Middle frontal gyrus (tissue), 1 donor: ENCODE measurements at regions not wholly inside any gene's neighbourhood (a gene's known extent, or its start where the extent isn't known, plus 50 kb on each side); places are given as distances from the start of the nearest gene placed in this dataset.

ENCODE experiments used
- DNase-seq: peaks from one replicate; pipeline ENCODE4 v3.0.0-alpha.2; 2015; ENCODE audit warnings: low spot score; ENCODE audit errors: extremely low spot score

DNA sequence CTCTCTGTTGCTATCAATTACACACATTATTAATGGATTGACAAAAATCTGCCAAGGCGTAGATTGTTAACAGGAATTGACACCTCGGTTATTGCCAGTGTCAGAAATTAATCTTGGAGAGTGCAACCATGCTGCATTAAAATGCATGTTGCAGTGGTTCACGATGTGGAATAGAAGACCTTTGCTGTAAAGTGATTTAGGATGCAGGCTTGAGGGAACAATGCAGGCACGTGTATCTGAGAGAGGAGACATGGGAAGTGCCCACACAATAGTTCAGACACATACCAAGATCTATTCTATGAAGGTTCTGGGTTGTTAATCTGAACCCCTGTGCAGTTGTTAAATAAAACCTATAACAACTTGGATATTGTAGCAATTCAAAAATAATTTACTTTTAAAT lies 1032.8 kb upstream of the CDH8 start:
- no peak for DNase-seq

DNA sequence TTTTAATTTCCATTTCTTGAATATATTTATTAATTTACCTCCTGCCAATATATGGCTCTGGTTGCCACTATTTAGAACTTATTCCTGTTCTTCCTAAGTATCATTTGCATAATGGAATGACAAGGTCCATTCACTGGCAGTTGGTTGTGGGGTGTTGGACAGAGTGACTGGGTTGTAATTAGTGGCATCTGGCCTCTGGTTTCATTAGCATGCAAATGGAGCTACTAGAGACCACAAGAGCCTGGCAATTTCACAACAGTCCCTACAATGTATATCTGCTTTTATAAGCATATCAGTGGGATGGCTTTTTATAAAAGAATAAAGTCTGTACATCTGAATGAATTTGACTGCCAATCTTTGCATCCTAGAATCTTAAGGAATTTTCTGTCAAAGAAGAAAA lies 1030.9 kb upstream of the CDH8 start:
- no peak for DNase-seq

DNA sequence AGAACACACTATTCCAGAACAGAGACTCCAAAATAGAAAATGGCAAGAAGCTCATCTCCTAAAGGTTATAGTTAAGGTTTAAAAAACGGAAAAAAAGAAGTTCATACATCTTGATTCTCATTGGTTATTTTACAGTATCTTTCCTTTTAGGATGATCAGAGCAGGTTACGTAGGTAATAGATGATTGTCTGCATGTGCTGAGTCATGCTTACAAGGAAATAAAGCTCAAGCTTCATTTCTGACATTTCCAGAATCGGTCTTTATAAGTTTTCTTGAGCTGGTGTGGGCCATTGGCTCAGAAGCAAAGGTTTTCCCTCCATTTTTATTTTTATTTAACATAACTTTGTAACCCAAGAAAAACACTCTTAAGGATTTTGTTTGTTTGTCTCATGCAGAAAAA lies 1030.3 kb upstream of the CDH8 start:
- DNase-seq = no peak

DNA sequence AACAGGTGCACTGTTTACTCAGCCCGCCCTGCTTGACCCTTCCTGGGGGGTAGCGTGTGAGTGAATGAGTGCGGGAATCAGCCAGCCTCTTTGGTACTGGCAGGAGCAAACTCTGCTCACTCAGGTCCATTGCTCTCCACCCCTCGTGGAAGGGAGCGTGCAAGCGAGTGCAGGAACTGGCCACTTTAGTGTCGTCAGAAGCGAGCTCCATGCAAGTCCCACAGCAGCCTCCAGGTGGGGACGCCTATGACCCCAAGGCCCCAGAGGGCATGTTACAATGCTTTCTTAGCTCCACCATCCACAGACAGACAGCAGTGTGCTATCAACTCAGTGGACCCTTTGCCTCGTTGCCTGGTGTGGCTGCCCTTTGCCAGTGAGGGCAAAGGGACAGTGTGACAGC lies 1025.1 kb upstream of the CDH8 start:
- no peak for DNase-seq

DNA sequence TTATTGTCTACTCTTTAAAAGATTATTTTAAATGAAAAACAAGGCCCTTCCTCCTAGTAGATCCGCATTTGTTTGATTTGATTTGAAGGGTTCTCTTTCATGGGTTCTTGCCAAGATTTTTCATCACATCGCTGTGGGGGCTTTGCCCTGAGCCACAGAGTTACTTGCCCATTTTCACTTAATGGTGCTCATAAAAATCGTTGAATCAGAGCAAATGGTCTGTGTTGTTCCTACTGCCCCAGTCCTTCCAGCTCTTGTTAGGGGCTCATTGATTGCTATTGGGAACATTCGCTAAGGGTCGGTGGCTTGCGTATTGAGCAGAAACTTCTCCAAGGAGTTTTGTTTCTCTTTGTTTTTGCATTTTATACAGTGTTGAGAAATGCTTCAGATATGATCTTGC lies 1023.4 kb upstream of the CDH8 start:
- no peak for DNase-seq

DNA sequence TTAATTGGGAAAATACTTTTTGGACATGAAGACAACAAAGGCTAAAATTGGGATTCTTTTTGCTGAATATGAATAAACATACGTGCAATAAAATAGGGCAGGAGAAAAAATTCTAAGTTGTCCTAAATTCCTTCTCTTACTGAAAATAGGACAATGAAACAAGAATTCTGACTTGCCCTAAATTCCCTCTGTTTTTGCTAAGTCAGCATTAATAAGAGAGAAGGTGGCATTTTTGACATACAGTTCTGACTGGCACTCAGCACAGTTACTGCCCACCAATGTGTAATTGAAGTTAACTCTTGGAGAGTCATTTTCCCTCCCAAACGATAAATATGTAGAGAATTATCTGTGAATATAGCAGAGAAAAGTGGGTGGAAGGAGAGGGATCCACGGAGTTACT lies 1021.1 kb upstream of the CDH8 start:
- no peak for DNase-seq

DNA sequence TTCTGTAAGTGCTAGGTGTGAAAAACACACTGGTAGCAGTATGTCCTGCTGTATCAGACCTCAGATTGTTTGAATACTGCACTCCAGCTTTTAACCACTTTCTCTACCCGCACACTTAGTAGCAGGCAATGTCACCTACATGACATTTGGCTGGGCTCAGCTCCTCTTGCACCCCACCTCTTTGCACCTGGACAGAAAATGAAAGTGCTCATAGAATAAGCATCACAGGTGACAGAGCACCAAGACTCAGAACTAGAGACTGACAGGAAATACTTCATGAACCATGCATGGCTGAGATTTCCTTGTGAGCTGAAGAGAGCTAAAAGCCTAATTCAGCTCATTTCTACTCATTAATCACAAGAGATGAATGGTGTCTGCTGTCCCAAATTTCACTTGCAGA lies 1014.2 kb upstream of the CDH8 start:
- DNase-seq = no peak

DNA sequence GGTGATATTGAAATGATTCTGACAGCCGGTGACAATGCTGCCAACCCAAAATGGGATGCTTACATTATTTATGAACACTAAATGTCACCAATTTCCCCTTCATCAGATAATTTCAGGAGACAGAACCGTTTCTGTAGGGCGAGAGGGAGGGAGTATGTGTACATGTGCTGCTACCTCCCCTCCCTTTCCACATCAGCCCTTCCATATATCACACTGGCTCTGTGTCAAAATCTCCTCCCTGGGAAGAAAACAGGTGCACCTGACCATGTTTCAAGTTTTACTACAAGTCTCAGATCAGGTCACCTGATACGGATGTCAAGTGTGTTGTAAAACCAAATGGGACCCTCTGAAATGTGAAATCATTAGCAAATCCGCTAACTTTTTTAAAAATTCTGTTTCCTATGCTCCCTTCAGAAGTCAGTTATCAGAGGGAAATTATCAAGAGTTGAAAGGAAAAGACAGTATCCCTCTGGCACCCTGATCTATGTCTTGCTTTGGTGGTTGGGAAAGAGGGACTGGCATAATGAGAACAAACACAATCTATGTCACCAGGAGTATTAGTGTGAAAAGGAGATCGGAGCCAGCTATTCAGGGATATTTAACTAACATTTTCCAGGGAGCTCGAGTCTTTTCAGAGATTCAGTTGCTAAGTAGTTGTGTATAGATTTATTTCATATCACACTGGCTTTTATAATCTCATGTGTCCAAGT lies 1002.3 kb upstream of the CDH8 start:
- DNase-seq = no peak

DNA sequence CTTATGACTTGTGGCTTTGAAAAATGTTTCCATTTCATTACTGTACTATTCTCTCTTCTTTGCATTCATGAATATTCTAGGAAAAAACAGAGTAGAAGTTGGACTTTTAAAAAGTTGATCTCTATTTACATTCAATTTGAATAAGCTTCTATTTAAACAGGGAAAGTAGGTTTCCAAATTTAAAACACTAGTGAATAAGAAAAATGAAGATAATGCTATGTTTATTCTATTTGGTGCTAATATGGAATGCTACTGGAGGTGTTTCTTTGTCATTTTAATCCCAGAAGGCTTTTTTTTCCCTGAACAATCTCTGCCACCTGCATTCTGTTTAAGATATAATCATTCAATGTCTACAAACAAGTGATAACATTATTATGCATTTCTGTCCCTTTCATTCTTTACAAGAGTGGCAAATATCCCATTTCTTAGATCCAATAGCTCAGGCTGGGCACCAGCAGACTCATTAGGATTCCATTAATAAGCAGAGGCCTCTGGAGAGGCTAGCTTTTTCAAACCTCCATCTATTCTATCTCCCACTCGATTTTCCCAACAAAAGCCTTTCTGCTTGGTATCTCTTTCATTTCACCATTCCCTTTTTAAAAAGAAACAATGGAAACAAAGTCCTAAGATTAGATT lies 1001.6 kb upstream of the CDH8 start:
- DNase-seq = no peak

DNA sequence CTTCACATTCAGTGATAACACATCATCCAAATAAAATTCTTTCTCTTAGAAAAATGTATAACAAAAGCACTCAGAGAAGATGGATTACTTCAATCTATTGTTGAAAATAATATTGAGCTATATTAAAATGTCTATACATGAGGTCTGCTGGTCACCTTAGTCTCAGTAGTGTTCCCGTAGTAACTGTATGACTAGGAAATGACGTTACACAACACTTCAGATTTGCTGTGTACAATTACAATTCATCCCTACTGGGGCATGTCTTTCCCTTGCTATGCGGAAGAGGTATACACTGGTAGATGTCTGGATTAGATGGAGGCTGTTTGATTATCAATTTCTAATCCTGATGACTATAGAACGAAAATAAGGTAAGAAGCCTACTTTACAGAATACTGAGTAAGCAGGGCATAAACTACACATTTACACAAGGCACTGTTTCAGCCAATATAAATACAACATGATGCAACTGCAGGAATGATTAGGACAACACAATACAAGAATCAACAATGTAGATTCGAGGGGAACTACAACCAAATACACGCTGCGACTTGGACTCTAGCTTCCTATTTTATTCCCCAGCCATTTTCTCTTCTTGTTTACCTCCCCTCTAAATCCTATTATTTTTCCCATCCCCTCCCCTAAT lies 982.5 kb upstream of the CDH8 start:
- DNase-seq = no peak

DNA sequence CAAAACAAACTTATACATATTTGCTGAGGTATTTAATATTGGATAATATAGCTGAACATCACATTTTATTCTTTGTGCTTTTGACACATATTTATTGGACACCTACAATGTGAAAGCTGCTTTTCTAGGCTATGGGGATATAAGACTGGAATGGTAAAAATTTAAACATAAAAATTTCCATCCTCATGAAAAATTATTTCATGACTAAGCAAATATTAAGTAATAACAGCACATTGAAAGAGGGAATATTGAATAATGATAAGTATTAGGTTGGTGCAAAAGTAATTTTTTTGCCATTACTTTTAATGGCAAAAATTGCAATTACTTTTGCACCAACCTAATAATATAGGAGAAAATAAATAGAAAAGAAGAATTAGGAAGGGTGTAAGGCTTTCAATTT lies 972.5 kb upstream of the CDH8 start:
- DNase-seq = no peak

DNA sequence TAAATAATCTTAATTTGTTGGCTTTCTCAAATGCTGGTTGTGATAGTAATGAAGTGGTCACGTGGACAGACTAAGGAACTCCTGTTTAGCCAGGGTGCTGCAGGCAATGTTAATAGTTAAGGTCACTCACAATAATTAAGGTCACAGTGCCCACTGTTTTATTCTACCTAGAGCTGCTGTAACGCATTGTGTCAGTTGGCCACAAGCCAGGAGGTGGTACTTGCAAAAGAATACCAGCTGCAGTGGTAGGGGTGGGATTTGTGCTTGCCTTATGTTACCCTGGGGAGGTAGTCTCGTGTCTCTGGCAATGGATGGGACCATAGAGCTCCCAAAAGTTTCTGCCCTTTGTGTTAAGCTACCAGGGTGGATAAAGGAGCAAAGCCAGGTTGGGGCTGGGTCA lies 969.1 kb upstream of the CDH8 start:
- DNase-seq = no peak

DNA sequence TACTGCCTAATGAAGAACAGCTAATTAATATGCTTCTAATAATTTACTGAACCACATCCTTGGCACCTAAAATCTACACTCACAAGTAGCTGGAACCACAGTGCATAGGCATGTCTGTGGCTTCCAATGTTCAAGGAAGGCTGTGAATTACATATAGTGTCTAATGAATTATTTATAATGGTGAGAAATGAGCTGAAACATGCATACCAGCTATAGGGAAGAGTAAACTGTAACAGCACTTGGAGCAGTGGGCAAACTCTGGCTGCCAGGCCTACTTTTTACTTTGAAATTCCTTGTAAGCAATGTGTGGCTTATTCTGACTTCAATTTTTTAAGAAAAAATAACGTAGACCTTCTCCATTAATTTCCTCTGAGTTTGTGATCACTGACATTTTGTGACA lies 953.2 kb upstream of the CDH8 start:
- no peak for DNase-seq

DNA sequence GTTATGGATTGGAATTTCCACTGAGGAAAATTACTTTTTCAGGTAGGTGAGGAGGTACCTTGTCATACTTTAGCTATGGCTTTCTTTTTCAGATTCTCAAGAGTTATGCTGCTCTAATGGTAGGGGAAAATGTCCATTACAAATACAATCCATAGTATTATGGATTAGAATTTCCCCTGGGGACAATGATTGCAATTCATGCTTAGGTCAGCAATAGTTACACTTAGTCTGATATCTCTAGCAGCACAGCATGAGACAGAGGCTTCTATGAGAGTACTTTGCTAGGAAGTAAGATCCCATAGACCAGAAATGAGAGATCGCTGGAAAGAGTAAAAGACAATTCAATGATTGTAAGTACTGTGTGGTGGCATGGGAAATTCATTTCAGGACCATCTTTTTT lies 949.5 kb upstream of the CDH8 start:
- DNase-seq = no peak

DNA sequence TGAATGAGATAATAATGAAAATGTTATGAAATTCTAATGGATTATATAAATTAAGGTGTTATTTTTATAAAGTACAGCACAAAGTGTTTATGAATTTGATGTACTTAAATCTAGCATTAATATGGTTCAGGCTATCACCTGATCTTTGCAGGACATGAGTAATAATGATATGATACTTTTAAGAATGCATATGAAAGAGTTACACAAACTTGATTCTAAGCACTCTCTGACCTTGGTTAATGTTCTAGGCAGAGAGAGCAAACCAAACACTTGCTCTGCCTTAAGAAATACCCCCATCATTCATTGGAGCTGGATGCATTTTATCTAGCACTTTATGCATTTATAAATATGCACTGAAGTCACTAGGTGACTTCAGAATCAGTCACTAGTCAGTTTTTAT lies 942.2 kb upstream of the CDH8 start:
- no peak for DNase-seq

DNA sequence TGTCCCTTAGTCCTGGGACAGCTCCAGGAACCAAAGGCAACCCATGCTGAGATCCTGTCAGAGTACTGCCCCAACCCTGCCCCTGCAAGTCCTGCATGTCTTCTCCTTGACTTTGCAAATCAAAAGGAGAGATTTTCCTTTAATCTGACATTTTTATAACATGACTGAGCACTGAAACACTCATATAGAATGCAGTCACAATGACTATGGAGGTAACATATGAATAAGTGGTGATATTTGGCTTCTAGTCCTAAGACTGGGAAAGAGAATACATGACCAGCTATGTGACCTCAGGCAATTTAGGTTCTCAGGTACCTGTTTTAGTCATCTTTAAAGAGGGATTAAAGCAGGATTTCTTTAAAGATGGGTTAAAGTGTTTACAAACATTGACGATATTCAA lies 941.6 kb upstream of the CDH8 start:
- no peak for DNase-seq

DNA sequence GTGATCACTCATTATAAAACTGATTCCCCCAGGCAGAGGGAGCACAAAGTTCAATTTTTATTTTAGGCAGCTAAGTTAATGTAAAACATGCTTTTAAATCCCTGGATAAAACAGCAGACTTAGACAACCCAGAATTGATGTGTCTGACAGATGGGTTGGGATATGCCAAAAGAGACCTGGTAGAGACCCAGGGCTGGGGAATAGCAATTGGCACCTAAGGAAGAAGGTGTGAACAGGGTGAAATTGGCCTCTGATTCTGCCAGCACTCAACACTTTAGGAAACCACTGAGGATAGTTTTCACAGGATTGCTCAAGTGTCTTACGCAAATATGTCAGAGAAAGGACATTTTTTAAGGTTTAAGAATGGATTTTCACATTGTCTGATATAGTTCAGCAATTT lies 938.2 kb upstream of the CDH8 start:
- DNase-seq = no peak

DNA sequence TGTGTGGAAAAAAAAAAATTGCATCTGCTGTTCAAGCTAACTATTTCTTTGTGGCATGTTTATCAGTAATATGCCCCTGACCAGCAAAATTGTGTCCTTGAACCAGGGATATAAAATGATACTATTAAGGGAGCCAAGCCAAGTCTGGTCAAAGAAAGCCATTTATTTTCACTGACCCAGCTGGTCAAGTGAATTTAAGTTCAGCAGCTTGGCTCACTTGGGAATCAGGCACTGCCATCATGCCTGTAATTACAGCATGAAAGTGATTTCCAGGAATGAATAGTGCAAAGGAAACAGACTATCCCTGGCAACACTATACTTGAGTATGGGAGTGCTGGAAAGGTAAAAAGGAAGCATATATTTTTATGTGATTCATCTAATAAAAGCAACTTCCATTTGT lies 934.6 kb upstream of the CDH8 start:
- DNase-seq = no peak

DNA sequence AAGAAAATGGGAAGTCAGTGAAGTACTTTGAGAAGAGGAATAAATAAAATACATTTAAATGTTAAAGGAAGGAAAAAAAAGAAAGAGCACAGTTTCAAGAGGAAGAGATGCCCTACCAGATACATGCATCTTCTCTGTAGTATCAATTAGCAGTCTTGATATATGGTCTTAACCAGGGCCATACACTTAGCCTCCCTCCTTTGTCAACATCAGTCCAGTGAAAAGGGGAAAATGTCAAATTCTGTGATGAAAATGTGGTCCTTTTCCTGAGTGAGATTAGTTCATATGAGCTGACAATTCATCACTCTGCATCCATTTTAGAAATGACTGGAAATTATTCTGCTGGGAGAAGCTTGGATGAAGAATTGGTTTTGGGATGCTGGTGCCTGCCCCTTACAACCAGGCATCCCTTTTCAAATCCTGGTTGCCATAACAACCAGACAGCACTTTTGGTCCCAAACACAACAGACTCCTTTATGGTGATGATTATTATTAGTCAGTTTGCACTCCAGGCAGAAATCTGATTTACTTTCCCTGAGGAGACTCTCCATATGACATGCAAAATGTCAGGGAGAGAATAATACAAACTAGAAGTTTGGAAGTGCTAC lies 933.6 kb upstream of the CDH8 start:
- no peak for DNase-seq

DNA sequence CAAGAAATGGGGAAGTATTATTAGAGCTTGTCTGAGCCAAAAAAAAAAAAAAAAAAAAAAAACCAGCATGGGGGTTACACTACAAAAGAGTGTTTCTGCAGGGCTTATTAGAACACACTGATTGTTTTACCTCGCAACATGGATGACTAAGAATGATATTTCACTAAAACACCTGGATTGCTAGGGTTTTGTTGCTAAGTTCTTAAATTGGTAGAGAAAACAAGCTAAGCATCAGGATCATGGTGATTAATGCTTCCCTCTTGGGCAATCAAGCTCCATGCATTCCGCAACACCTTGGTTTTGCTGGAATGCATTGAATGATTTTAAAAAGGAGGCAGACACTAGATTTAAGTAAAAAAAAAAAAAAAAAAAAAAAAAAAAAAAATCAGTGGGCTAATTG lies 931.4 kb upstream of the CDH8 start:
- no peak for DNase-seq

DNA sequence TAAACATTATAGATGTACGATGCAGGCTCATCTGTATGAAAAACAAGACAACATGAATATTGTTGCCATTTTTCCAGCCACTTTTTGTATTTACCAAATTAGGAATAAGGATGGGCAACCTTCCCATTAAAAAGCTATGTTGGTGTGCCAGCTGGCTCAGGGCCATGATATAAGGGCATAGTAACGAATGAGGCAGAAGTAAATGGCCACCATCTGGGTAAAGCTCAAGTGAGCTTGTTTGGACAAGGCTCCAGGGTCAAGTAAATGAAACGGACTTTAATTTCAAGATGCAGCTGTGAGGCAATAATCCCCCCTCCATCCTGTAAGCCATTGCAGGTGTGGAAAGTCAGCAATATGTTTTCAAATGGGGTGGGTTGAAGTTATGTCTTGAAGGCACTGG lies 930.9 kb upstream of the CDH8 start:
- no peak for DNase-seq

DNA sequence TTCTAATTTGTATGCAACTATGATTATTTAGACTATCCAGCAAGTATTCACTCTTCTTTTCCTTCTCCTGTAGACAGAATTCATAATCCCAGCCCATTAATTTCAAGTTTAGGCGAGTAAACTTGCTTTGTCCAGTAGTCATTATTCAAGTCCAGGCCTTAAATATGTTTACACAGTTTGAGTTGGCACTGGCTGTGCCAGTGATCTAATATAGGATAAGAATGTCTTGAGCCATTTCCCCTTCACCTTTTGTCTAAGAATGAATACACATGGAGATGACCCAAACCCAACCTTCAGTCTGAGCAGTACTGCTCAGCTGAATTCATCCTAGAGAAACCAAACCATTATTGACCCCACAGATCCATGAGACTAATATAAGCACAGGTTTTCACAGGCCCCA lies 930.4 kb upstream of the CDH8 start:
- DNase-seq = no peak

DNA sequence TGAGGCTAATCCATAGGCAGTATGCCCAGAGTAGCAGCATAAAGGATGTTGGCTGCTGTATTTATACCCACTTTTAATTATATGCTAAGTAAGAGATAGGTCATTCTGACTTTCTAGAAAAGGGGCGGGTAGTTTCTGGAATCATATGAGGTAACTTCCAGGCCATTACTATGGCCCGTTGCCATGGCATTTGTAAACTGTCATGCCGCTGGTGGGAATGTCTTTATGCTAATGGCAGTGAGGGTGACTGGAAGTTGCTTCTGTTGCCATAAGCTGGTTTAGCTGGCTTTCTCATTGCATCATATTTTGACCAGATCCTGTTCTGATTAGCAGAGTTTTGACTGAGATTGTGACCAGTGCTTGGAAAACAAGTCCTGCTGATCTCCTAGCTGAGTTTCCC lies 929.6 kb upstream of the CDH8 start:
- DNase-seq = no peak
